22Rv1 (cell line): ENCODE measurements at regions not wholly inside any gene's neighbourhood (a gene's known extent, or its start where the extent isn't known, plus 50 kb on each side); places are given as distances from the start of the nearest gene placed in this dataset.

ENCODE experiments used
- ZFX ChIP-seq: fragments of 450-650 bp; IDR thresholded peaks from 2 replicates; pipeline ENCODE4 v1.6.1; 2017; ENCODE audit warnings: antibody characterized with exemption, borderline replicate concordance
- TF ChIP-seq, protein P1 (sequence below): fragments of 450-650 bp; IDR thresholded peaks from 2 replicates; pipeline ENCODE4 v1.5.1; 2017; ENCODE audit warnings: mild to moderate bottlenecking

DNA sequence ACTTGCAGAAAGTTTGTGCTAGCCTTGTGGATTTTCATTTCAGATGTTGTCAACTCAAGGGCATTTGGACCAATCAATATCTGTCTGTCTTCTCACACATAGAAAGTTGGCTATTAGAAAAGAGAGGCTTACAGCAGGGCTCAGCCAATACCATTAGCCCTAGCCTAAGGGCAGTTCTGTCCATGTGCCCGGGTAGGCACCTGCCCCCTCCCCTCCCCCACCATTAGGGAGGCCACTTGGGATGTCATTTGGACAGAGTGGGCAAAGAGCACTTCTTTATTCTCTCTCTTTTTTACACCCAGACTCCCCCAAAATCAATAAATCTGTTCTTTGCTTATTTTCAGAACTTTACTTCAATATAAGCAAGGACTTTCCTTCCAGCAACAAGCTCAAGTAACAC is 188.5 kb upstream of the MKI67 start:
- TF ChIP-seq, protein P1, sequence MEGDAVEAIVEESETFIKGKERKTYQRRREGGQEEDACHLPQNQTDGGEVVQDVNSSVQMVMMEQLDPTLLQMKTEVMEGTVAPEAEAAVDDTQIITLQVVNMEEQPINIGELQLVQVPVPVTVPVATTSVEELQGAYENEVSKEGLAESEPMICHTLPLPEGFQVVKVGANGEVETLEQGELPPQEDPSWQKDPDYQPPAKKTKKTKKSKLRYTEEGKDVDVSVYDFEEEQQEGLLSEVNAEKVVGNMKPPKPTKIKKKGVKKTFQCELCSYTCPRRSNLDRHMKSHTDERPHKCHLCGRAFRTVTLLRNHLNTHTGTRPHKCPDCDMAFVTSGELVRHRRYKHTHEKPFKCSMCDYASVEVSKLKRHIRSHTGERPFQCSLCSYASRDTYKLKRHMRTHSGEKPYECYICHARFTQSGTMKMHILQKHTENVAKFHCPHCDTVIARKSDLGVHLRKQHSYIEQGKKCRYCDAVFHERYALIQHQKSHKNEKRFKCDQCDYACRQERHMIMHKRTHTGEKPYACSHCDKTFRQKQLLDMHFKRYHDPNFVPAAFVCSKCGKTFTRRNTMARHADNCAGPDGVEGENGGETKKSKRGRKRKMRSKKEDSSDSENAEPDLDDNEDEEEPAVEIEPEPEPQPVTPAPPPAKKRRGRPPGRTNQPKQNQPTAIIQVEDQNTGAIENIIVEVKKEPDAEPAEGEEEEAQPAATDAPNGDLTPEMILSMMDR = no peak
- no peak for TF ChIP-seq ZFX
